Adipocyte (in vitro differentiated cells): ENCODE measurements at regions not wholly inside any gene's neighbourhood (a gene's known extent, or its start where the extent isn't known, plus 50 kb on each side); places are given as distances from the start of the nearest gene placed in this dataset.
A peak's percentile ranks its signal among the peaks of the same experiment; 100 is the strongest.

Experiments used
- DNase-seq: peaks from one replicate; pipeline ENCODE4 v3.0.0-alpha.2; 2015; ENCODE audit warnings: low read depth
- H3K27me3 ChIP-seq: replicated peaks from 2 replicates; pipeline ENCODE4 v1.7.0; 2013; ENCODE audit warnings: mild to moderate bottlenecking, low read length, moderate library complexity; ENCODE audit not compliant: control insufficient read depth, insufficient read depth
- H3K36me3 ChIP-seq: 2 replicates; pipeline ENCODE4 v1.7.0; 2013; ENCODE audit warnings: low read length, mild to moderate bottlenecking, moderate library complexity; ENCODE audit not compliant: control insufficient read depth, insufficient read depth, severe bottlenecking
- H3K4me1 ChIP-seq: 2 replicates; pipeline ENCODE4 v1.7.0; 2013; ENCODE audit warnings: mild to moderate bottlenecking, low read length, moderate library complexity; ENCODE audit not compliant: control insufficient read depth, insufficient read depth
- H3K4me3 ChIP-seq: 2 replicates; pipeline ENCODE4 v1.7.0; 2013; ENCODE audit warnings: mild to moderate bottlenecking, low read length, moderate library complexity
- H3K9ac ChIP-seq: 2 replicates; pipeline ENCODE4 v1.7.0; 2013; ENCODE audit warnings: mild to moderate bottlenecking, low read length, moderate library complexity
- H3K9me3 ChIP-seq: 2 replicates; pipeline ENCODE4 v1.7.0; 2013; ENCODE audit warnings: mild to moderate bottlenecking, low read length, moderate library complexity; ENCODE audit not compliant: control insufficient read depth

- peak; percentile 93 for DNase-seq
- Histone ChIP-seq H3K36me3 (no peaks in the 10 kb centered on the region), H3K4me1 (peaks cover 25% of the 10 kb centered on the region), H3K27me3 (no peaks in the 10 kb centered on the region), H3K4me3 (no peak overlapping the region), H3K9me3 (no peaks in the 10 kb centered on the region), H3K9ac (peak overlapping the region; percentile 30)
Observed at GRCh38 chr12:58069268-58069963, 128.0 kb downstream of the ATP23 start.

- H3K36me3 ChIP-seq: no peaks in the 10 kb centered on the region
- H3K4me3 ChIP-seq: no peak overlapping the region
- no peaks in the 10 kb centered on the region for H3K27me3 ChIP-seq
- no peak for DNase-seq
- H3K9ac ChIP-seq: no peak overlapping the region
- H3K9me3 ChIP-seq: no peaks in the 10 kb centered on the region
- H3K4me1 ChIP-seq: peaks cover 25% of the 10 kb centered on the region
Observed at GRCh38 chr12:58071994-58072393, 130.6 kb downstream of the ATP23 start.

DNA sequence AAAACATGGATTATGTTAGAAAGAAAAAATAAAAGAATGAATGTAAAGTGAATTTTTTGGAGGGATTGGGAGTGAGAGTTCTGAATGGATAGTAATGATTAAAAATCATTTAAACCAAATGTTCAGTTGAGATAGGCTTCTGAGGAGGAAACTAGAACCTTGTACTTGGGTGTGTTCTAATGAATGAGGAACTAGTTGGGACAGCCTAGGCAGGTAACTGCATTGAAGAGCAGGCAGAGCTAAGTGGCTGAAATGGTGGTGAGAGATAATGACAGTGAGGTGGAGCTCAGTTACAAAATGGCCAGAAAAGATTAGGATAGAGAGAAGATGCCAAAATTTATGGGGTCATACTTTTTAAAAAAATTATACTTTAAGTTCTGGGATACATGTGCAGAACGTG lies 132.9 kb downstream of the ATP23 start:
- Histone ChIP-seq H3K9ac (no peak overlapping the region), H3K4me1 (peaks cover 12% of the 10 kb centered on the region), H3K4me3 (no peak overlapping the region), H3K27me3 (no peaks in the 10 kb centered on the region), H3K9me3 (no peaks in the 10 kb centered on the region), H3K36me3 (no peaks in the 10 kb centered on the region)
- DNase-seq: no peak

DNA sequence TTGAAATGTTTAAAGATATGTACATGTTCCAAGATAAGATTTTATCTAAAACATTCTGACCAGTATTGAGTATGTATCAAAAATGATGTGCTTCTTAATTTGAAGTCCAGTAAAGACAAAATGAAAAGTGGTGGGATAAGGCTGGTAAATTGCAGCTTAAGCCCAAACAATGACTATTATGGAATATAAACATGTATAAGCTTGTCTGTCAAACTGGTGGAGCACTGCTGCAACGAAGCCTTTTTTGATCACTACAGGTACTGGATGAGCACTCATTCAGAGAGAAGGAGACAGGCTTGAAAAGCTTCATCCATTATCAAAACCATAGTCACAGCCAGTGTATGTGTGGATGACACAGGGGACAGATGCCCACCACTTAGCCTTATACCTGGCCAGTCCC lies 138.4 kb downstream of the ATP23 start:
- Histone ChIP-seq H3K4me3 (no peak overlapping the region), H3K36me3 (no peaks in the 10 kb centered on the region), H3K9me3 (no peaks in the 10 kb centered on the region), H3K4me1 (no peaks in the 10 kb centered on the region), H3K27me3 (no peaks in the 10 kb centered on the region), H3K9ac (no peak overlapping the region)
- no peak for DNase-seq

DNA sequence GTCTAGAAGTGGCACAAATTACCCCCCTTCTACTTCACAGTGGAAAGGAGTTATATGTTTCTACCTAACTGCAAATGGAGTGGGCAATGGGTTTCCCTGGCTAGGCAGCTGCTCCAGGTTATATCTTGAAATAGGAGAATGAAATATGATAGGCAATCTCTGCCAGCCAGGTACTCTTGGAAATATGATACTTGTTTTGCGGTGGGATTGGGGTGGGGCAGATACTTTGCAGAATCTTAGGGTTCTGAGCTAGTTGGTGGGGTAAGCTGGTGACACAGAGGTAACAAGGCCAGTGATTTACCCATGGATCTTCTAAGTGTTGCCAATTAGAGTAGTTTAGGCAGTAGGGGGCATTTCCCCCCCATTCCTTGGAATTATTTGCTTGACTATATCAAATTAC lies 140.1 kb downstream of the ATP23 start:
- Histone ChIP-seq H3K9ac (no peak overlapping the region), H3K36me3 (no peaks in the 10 kb centered on the region), H3K9me3 (no peaks in the 10 kb centered on the region), H3K4me1 (no peaks in the 10 kb centered on the region), H3K4me3 (no peak overlapping the region), H3K27me3 (no peaks in the 10 kb centered on the region)
- no peak for DNase-seq

DNA sequence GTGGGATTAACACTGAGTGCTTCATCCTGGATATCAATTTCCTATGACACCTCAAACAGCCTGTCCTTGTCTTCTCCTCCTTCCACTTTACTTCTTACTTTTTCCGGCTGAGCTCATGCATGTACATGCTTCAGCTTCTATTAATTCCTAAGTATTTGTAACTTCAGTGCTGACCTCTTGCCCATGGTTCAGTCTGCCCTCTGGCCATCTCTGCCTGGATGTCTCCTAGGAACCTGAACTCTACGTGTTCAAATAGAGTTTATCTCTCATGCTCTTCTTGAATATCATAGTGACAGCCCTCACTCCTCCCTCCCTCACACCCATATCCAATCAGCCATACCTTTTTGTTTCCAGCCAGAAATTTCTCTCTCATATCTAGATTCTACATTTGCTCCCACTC lies 141.6 kb downstream of the ATP23 start:
- H3K36me3 ChIP-seq: no peaks in the 10 kb centered on the region
- no peaks in the 10 kb centered on the region for H3K27me3 ChIP-seq
- H3K4me3 ChIP-seq: no peak overlapping the region
- H3K9me3 ChIP-seq: no peaks in the 10 kb centered on the region
- H3K4me1 ChIP-seq: no peaks in the 10 kb centered on the region
- no peak for DNase-seq
- H3K9ac ChIP-seq: no peak overlapping the region

DNA sequence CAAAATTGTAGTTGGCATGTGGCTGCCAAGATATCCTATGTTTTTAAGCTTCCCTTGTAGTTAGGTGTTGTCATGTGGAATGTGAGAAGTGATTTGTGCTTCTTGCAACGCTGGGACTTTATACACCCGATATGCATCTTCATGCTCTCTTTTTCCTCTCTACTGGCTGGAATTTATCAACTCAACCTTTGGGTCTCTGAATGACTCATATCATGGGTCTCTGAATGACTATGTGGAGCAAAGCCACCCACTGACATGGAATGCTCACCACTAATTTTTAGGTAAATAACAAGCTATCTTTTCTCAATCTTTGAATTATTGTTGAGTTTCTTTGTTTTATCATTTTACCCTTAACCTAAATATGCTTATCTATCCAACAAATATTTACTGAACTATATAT lies 144.6 kb downstream of the ATP23 start:
- no peaks in the 10 kb centered on the region for H3K27me3 ChIP-seq
- H3K36me3 ChIP-seq: no peaks in the 10 kb centered on the region
- DNase-seq: no peak
- no peak overlapping the region for H3K9ac ChIP-seq
- H3K9me3 ChIP-seq: no peaks in the 10 kb centered on the region
- no peaks in the 10 kb centered on the region for H3K4me1 ChIP-seq
- no peak overlapping the region for H3K4me3 ChIP-seq

GRCh38 chr12:58086930-58087329 lies 145.6 kb downstream of the ATP23 start:
- no peaks in the 10 kb centered on the region for H3K27me3 ChIP-seq
- no peak for DNase-seq

GRCh38 chr12:58087423-58088127 lies 146.2 kb downstream of the ATP23 start:
- DNase-seq: no peak
- Histone ChIP-seq H3K4me1 (no peaks in the 10 kb centered on the region), H3K9me3 (no peaks in the 10 kb centered on the region), H3K4me3 (no peak overlapping the region), H3K36me3 (no peaks in the 10 kb centered on the region), H3K9ac (no peak overlapping the region), H3K27me3 (no peaks in the 10 kb centered on the region)

More at GRCh38 chr12:58086930-58087329, 145.6 kb downstream of the ATP23 start:
- Histone ChIP-seq H3K4me1 (no peaks in the 10 kb centered on the region), H3K4me3 (no peak overlapping the region), H3K36me3 (no peaks in the 10 kb centered on the region), H3K9me3 (no peaks in the 10 kb centered on the region), H3K9ac (no peak overlapping the region)

DNA sequence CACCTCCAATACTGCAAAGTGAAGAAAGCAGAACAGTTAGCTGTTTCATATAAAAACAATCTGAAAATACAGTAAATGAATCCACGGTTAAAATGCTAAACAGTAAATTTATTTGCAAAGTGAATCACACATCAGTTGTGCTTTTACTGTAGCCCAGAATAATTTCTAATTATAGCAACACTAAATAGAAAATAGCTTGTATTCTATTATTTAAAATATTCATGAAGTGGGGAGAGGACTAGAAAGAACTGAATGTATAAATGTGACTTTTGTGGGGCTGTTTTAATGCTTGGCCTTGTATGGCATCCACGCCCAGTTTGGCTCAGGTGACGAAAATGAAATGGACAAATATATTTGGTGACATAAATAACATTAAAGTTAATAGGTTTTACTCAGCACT lies 148.2 kb downstream of the ATP23 start:
- DNase-seq: no peak
- Histone ChIP-seq H3K9me3 (no peaks in the 10 kb centered on the region), H3K36me3 (no peaks in the 10 kb centered on the region), H3K4me1 (no peaks in the 10 kb centered on the region), H3K9ac (no peak overlapping the region), H3K27me3 (no peaks in the 10 kb centered on the region), H3K4me3 (no peak overlapping the region)

DNA sequence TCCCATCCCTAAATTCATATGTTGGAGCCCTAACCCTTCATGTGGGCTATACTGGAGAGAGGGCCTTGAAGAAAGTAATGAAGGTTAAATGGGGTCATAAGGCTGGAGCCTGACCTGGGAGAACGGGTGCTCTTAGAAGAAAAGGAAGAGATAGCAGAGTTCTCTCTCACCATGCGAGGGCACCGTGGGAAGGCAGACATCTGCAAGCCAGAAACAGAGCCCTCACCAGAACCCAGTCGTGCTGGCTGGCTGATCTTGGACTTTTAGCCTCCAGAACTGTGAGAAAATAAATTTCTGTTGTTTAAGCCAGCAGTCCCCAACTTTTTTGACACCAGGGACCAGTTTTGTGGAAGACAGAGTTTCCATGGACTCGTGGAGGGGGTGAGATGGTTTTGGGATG lies 149.3 kb downstream of the ATP23 start:
- H3K4me1 ChIP-seq: no peaks in the 10 kb centered on the region
- DNase-seq: no peak
- H3K4me3 ChIP-seq: no peak overlapping the region
- H3K9ac ChIP-seq: no peak overlapping the region
- no peaks in the 10 kb centered on the region for H3K27me3 ChIP-seq
- no peaks in the 10 kb centered on the region for H3K36me3 ChIP-seq
- no peaks in the 10 kb centered on the region for H3K9me3 ChIP-seq
